ENCODE measurements at regions not wholly inside any gene's neighbourhood (a gene's known extent, or its start where the extent isn't known, plus 50 kb on each side); places are given as distances from the start of the nearest gene placed in this dataset.

DNA sequence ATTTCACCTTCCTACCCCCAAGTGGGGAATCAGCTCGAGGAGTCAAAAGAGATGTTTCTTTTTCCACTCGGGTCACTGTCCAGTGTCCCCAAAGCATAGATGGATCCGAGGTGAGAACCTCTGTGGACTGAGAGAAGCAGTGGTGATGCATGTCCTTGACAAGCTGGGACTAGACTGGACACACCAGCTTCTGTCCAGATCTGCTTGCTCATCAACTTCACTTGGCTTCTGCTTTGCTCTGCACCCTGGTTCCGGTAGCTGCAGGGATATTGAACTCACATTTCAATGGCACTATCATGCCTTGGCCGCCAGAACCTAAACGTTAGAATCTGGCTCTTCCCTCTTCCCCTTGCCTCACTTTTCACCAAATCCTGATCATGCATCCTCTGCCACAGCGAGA is 50.3 kb upstream of the CXCL12 start:
- no peak for DNase-seq (ENCODE audit: low spot score)

DNA sequence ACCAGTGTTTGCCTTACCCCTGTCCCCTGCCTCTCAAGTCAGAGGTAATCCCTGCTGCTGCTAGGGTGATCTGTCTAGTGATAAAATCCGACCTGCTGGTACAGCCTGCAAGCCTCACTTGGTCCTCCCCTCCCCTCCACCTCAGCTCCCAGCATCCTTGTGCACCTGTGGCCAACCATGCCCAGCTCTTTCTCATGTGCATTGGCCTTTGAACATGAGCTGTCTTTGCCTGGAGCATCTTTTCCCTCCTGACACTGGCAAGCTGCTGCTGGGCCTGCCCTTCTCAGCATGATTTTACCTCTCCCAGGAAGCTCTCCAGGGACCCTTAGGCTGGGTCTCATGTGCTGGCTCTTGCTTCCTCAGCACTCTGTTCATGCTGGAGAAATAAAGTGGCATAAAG is 51.3 kb upstream of the CXCL12 start:
- no peak for DNase-seq (ENCODE audit: low spot score)

DNA sequence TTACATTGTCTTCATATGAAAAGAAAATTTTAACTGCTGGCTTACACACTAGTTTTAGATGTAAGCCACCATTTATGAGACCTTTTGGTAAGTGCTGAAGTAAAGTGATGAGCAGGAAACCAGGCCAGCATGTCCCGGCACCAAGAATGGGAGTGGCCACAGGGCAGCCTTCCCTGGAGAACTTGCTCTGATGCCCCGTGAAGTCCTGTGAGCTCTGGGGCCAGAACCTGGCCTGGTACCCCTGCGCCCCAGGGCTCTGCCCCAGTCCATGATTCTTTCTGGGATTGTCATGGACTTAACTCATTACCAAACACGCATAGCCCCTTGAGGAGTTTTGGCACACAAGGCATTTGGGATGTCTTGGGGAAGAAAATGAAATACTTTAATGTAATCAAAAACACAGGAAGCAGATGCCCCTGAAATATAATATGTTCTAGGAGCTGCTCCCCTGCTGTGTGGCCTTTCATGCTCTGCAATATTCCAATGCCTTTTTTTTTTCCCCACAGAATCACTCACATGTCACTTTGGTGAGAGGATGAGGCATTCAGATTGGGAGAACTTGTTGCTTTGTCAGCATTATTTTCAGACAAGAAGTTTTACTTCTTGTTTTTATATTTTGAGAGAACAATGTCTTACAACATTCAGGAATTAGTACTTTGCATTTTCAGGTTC is 53.1 kb upstream of the CXCL12 start:
- DNase-seq (ENCODE audit: low spot score): peak; percentile 1

DNA sequence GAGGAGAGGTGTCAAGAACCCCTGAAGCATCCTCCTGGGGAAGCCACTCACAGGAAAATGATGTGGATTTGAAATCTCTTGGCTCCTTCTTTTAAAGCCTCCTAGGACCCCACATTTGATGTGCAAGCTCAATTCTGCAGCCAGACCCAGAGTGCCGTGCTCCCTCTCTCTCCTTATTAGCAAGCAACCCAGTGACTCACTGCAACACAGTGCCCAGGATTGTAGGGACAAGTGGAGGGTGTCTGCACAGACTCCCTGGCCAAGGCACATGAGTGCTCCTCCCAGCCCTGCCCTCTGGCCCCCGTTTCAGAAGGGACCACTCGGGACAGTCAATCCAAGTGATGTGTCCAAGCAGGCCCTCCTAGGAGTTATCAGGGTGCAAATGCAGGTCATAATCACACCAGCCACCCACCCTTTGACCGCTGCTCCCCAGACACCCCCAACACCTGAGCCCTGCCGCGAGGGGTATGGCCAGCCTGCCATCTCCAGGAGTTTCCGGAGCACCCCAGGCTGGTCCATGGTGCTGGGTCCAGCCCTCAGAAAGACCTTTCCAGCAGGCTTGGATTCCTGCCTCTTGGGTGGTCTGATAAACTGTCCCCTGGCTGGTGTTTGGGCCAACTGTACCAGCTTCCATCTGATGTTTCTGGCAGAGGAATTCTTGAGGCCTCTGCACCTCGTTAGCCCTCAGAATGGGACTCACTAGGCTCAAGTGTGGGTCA is 54.5 kb upstream of the CXCL12 start:
- no peak for DNase-seq (ENCODE audit: low spot score)

DNA sequence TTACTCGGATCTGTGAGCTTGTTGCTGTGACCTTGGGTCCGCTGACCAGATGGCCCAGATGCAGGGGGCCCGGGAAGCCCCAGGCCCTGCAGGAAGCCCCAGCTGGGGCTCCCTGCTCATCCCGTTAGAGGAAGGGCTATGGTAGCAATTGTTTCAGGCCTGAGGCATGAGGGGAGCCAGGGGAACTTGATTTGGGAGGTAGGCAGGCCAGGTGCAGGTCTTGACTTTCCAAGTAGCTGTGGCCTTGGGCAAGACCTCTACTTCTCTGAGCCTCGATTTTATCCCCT is 55.0 kb upstream of the CXCL12 start:
- peak; percentile 1 for DNase-seq (ENCODE audit: low spot score)

DNA sequence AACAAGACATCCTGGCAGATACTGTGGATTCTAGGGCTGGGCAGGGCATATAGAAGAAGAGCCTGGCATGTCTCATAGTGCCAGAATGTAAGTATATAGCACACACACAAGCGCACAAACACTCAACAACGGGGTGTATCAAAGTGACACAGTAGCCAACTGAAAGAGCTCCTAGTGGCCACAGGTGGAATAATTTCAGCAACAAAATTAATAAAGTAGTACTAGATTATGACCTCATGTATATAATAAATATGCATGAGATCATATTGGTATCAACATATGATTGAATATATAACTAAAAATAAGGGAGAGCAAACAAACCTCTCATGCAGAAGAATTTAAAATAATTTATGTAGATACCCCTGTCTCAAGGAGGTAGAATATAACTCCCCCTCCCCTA is 72.4 kb upstream of the CXCL12 start:
- no peak for DNase-seq (ENCODE audit: low spot score)

DNA sequence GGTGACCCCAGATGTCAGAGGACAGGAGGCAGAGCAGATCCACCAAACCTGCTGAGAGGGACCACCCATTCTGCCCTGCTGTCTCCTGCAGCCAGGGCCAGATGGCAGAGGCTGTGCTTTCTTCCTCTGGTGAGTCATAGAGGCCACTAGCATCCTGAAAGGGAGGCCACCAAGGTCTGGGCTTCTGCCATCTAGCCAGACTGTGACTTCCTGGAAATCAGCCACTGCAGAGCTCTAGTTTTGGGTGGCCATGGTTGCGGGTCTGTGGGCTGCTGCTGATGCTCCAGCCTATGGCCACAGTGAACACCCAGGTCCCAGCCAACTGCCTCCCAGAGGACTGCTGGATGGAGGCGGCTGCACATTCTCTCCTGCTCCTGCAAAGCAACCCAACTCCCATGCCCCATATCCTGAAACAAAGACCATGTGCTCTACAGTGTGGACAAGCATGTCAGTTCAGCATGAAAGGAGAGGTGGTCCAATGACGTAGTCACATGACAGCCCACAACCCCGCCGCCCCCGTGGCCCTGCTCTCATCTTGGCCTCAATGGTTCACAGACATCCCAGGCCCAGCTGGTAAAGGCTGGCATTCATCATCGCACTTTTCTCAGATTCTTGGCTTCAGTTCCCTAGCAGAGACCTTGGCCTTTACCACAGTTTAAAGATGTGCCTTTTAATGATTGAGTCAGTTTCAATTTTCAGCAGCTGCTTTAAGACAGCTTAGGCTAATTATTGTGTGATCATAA is 73.9 kb upstream of the CXCL12 start:
- DNase-seq (ENCODE audit: low spot score): peak; percentile 23

DNA sequence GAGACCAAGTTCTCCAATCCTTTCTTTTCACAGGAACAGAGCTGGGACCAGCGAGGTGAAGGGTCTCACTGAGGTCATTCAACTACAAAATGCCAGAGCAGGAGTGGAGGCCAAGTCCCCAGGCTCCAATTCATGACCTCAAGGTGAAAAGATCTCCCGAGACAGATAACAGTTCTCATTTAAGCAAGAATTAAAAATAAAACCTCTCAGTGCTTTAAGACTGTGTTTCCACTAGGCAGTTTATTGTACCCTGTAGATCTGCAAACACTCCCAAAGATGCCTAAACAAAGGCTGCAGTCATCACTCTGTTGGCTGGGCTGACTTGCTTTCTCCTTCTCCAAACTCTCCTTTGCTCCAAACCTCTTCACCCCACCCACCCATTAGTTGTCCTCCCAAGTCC is 74.8 kb upstream of the CXCL12 start:
- no peak for DNase-seq (ENCODE audit: low spot score)

DNA sequence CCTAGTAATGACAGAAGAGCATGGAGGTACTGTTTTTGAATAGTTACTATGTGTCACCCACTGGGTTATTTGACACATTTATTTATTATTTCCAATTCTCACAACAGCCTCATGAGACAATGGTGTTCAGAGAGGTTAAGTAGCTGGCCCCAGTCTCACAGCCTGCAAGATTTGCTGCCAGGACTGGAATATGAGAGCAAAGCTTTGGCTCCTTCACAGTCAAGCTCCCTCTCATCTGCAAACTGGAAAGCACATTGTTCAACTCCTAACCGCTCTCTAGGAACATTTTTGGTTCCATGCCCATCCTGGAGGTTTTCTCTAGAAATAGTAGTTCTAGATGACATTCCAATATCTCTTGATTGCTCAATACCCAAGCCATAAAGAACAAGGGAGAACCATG is 75.5 kb upstream of the CXCL12 start:
- peak; percentile 1 for DNase-seq (ENCODE audit: low spot score)

DNA sequence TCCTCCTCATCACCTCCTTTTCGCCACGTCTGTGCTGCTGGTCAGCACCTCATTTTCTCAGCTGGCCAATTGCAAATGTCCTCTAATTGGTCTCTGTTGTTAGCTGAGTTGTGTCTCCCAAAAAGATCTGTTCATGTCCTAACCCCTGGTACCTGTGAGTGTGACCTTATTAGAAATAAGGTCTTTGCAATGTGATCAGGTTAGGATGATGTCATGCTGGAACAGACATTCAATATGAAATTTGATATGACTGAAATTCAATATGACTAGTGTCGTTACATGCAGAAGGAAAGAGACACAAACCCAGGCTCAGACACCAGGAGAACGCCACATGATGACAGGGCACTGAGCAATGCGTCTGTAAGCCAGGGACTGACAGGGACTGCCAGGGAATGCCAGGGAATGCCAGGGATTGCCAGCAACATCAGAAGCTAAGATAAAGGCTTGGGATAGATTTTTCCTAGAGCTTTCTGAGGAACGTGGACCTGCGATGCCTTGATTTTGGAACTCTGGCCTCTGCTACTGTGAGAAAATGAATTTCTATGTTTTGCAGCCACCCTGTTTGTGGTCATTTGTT is 77.5 kb upstream of the CXCL12 start:
- no peak for DNase-seq (ENCODE audit: low spot score)

DNA sequence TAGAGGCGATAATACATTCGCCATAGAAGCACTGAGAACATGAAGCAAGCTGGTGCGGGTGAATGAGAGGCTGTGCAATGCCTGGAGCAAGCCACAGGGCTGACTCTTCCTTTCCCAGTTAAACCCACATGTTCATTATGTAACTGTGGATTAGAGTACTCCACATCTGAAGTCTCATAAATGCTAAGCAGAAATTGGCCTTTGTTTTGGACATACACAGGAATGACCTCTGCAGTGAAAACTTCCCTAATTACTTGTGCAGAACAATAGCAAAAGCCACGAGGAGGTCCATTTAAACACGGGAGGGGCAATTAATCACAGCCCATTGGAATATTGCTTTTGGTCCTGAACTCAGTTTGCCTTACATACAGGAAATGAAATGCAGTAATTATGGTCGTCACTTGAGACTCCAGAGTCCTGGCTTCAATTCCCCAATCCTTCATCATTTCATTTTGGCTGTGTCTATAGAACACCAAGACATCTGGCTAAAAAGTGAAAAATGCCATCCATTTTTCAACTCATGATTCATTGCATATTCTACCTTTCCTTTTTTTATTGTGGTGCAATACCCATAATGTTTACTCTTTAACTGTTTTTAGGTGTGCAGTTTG is 78.7 kb upstream of the CXCL12 start:
- peak; percentile 33 for DNase-seq (ENCODE audit: low spot score)

DNA sequence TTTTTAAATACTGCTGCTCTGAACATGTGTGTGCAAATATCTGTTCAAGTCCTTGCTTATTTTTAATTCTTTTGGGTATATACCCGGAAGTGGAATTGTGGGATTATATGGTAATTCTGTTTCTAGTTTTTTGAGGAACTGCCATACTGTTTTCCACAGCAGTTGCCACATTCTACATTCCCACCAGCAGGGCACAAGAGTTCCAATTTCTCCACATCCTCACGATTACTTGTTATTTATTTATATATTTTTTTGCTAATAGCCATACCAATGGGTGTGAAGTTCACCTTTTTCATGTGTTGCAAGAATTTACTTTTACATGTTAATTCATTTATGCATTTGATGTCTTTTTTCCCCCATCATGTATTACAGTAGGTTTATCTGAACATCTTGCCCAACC is 79.6 kb upstream of the CXCL12 start:
- DNase-seq (ENCODE audit: low spot score): no peak

DNA sequence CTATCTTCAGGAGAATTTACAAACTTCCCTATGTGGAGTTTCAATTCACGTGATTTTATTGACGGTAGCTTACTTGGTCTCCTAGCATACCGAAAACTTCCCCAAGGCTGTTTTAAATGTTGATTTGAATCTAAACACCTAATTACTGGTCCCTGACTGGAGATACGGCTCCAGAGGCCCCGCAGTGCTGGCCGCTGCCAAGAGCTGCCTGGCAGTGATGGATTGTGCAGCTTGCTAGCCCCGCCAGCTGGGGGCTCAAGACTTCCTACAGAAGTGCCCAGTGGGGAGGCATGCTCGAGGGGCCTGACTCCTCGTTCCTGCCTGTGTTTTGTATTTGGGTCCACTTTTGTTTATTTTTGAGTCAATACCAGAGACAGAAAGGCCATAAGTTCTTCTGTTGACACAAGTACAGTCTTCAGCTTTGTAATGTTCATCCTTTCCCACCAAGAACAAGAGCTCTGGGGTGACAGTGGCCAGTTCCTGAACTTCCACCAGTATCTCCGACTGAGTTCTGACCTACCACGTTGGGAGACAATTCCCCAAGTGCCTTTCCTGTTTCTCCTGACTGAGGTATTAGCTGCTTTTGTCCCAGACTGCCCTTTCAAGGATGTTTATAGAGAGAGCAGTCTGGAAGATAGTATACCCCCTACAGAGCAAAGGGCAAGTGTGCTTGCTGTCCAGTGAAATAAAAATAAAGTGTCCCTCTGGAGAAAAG is 80.7 kb upstream of the CXCL12 start:
- no peak for DNase-seq (ENCODE audit: low spot score)

DNA sequence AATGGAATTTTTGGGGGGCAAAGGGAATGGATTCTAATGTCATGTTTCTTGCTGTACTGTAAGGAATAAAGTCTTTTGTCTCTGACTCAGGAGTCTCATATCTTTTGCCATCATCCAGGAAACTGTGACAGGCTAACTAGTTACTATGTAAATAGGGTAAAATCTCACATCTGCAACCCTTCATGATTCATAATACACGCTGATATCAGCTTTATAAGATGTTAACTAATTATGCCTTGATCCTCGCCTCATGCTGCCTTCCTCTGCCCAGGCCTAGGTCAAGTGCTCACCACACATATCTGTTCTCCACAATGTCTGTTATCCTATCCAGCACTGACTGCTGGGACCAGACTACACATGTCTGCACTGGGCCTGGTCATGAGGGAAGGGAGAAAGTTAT is 81.3 kb upstream of the CXCL12 start:
- DNase-seq (ENCODE audit: low spot score): no peak

DNA sequence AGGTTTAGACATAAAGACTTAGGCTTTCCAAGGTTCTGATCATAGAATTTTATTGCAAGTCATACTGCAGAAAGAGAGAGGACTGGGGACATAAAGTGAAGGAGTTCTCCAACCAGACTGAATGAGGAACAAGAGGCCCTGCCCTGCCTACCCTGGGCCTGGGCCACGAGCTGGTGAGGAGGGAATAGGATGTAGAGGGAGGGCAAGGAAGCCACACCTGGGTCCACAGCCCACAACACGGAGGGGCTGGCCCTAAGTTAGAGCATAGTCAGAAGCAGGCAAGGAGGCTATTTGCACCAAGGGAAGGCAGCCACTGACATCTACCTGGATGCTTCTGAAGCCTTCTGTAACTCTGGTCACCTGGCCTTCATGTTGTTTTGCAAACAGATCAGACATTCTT is 82.2 kb upstream of the CXCL12 start:
- no peak for DNase-seq (ENCODE audit: low spot score)

DNA sequence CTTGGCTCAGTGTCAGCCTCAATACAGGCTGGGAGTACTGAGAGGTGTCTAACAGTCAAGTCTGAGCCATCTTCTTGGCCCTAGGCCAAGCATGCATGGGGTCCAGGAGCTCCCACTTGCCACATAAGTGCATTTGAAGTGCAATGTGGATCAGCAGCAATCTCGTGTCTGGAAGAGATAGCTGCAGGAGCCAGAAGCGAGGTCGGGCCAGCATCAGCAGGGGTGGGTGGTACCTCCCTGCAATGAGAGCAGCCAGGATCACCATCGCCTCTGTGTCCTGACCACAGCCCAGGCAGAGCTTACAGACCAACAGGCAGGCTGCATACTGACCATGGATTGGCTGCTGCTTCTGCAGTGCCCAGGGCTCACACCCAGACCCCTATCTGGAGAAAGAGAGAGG is 83.0 kb upstream of the CXCL12 start:
- no peak for DNase-seq (ENCODE audit: low spot score)

DNA sequence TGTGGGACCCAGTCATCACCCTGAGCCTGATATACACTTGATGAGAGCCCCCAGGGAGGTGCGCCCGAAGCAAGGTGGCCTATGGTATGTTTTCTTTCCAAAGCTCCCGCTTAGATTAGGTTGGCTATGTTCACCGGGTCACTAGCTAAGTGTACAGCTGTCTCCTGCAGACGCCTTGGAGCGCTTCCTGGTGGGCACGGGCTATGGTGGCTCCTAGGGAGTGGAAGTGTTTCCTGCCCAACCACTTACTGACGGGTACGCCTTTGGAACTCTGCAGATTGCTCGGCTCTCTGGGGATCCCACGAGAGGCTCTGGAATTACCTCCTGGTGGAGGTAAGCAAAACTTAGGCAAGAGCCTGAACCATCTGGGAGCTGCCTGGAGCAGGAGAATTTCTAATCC is 83.6 kb upstream of the CXCL12 start:
- no peak for DNase-seq (ENCODE audit: low spot score)

DNA sequence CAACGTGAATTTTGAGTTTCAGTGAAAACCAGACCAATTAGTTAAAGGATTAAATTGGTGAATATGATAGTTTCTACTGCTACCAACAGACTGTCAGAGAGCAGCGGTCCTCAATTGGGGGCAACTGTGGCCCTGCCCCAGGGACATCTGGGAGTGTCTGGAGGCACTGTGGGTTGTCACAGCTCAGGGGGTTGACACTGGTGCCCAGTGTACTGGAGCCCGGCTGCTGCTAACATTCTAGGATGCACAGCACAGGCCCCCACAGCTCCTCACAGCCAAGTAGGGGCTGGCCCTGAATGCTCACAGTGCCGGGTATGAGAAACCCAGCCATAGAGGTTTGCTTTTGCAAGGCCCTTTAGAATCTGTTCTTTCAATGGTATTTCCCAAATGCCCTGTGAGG is 84.1 kb upstream of the CXCL12 start:
- DNase-seq (ENCODE audit: low spot score): no peak

DNA sequence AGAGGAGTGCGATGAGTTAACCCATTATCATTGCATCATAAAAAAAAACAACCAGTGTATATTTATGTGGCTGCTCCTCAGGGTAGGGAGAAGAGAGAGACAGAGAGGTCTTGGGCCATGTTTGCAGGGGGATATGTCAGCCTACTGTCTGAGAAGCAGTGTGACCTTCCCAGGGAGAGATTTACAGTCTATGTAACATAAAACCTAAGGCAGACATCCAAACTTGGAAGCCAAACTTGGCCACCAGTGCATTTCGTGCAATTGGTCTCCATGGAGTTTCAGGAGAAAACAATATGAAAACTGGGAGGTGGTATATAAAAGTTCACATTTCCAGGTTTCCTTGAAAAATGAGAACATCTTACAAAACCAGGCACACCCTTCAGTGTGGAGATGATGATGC is 85.9 kb upstream of the CXCL12 start:
- DNase-seq (ENCODE audit: low spot score): no peak

DNA sequence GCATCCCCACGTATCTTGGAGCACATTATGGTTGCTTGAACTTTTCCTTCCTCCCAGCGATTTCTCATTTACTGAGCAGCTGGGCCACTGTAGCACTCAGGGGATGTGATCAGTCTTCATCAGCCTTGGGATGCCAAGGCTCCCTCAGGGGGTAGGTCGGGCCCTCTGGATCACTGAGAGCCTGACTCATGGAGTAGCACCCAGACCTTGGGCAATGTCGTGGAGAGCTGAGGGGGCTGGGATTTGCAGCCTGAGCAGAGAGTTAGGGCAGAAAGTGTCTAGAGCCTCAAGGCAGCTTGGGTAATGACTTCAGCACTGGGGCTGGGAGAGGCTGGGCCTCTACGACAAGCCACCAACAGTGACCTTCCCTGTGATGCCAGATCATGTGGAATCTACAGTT is 86.5 kb upstream of the CXCL12 start:
- DNase-seq (ENCODE audit: low spot score): no peak

DNA sequence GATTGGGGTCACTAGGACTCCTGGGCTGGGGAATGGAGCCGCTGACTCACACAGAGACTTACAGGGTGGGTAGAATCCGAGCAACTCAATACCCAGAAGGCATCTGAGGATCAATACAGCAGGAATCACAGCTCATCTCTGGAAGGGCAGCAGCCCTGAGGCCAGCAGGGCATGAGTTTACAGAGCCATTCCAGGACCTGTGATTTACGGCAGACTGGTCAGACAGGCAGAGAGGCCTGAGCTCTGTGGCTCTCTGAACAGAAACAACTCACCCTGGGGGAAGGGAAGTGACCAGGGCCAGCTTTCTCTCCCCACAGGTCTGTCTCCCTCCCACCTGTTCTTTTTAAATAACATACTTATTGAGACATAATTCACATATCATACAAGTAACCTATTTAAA is 88.2 kb upstream of the CXCL12 start:
- DNase-seq (ENCODE audit: low spot score): no peak
